Mesenchymal stem cell (in vitro differentiated cells and primary cell): ENCODE measurements at regions not wholly inside any gene's neighbourhood (a gene's known extent, or its start where the extent isn't known, plus 50 kb on each side); places are given as distances from the start of the nearest gene placed in this dataset.
"Not testable (repeated sequence)": the region's sequence is repeated elsewhere in the genome, so short reads cannot be mapped to it uniquely, and the experiment has no call there.

Source experiments
- DNase-seq: peaks from one replicate; pipeline ENCODE4 v3.0.0-alpha.2; 2013
- H2AFZ ChIP-seq: one replicate; pipeline ENCODE4 v1.6.1; 2013; ENCODE audit warnings: low read depth, mild to moderate bottlenecking, control low read depth, inconsistent platforms, low read length, moderate library complexity
- H2AK5ac ChIP-seq: 2 replicates; pipeline ENCODE4 v1.6.1; 2013; ENCODE audit warnings: low read length, moderate library complexity, mild to moderate bottlenecking, inconsistent platforms; ENCODE audit not compliant: severe bottlenecking
- H2BK120ac ChIP-seq: one replicate; pipeline ENCODE4 v1.6.1; 2013; ENCODE audit warnings: low read depth, mild to moderate bottlenecking, inconsistent platforms, low read length, moderate library complexity
- H2BK12ac ChIP-seq, 2 experiments: one replicate each; pipeline ENCODE4 v1.6.1; 2013; ENCODE audit warnings: inconsistent platforms in 2 of 2, low read length in 2 of 2, mild to moderate bottlenecking in 2 of 2, moderate library complexity in 2 of 2, control low read depth in 1 of 2
- H2BK15ac ChIP-seq: one replicate; pipeline ENCODE4 v1.6.1; 2013; ENCODE audit warnings: mild to moderate bottlenecking, low read depth, inconsistent platforms; ENCODE audit not compliant: poor library complexity, severe bottlenecking
- H2BK5ac ChIP-seq: 2 replicates; pipeline ENCODE4 v1.6.1; 2013; ENCODE audit warnings: low read depth, mild to moderate bottlenecking, low read length, control low read depth, inconsistent platforms; ENCODE audit not compliant: poor library complexity, severe bottlenecking
- H3K14ac ChIP-seq, 2 experiments: one replicate each; pipeline ENCODE4 v1.6.1; 2013; ENCODE audit warnings: inconsistent platforms in 2 of 2, low read length in 2 of 2, control low read depth in 1 of 2, mild to moderate bottlenecking in 1 of 2, moderate library complexity in 1 of 2
- H3K18ac ChIP-seq, 2 experiments: one replicate each; pipeline ENCODE4 v1.6.1; 2013; ENCODE audit warnings: inconsistent platforms in 2 of 2, low read length in 2 of 2, control low read depth in 1 of 2, low read depth in 1 of 2, mild to moderate bottlenecking in 1 of 2
- H3K23ac ChIP-seq, 2 experiments: one replicate each; pipeline ENCODE4 v1.6.1; 2013; ENCODE audit warnings: inconsistent platforms in 2 of 2, low read length in 2 of 2, mild to moderate bottlenecking in 2 of 2, moderate library complexity in 2 of 2, control low read depth in 1 of 2
- H3K27ac ChIP-seq: 2 replicates; pipeline ENCODE4 v1.5.1; 2013; ENCODE audit warnings: mild to moderate bottlenecking, moderate library complexity, low read length, control low read depth, inconsistent platforms; ENCODE audit not compliant: poor library complexity, severe bottlenecking
- H3K27me3 ChIP-seq, 2 experiments: 2 replicates each; pipeline versions ENCODE4 v1.6.1 to v1.7.0; 2013; ENCODE audit warnings: low read length in 2 of 2, mild to moderate bottlenecking in 2 of 2, moderate library complexity in 2 of 2, control low read depth in 1 of 2, inconsistent platforms in 1 of 2; ENCODE audit not compliant: control insufficient read depth in 1 of 2, insufficient read depth in 1 of 2
- H3K36me3 ChIP-seq, 2 experiments: 2 replicates each; pipeline versions ENCODE4 v1.6.1 to v1.7.0; 2013; ENCODE audit warnings: low read length in 2 of 2, control low read depth in 1 of 2, inconsistent platforms in 1 of 2, low read depth in 1 of 2, mild to moderate bottlenecking in 1 of 2; ENCODE audit not compliant: insufficient read depth in 2 of 2, control insufficient read depth in 1 of 2
- H3K4ac ChIP-seq, 2 experiments: one replicate each; pipeline ENCODE4 v1.6.1; 2013; ENCODE audit warnings: inconsistent platforms in 2 of 2, low read length in 2 of 2, mild to moderate bottlenecking in 2 of 2, moderate library complexity in 2 of 2, control low read depth in 1 of 2, low read depth in 1 of 2
- H3K4me1 ChIP-seq: 2 replicates; pipeline ENCODE4 v1.6.1; 2013; ENCODE audit warnings: low read depth, low read length, control low read depth; ENCODE audit not compliant: control insufficient read depth, insufficient read depth
- H3K4me2 ChIP-seq: 2 replicates; pipeline ENCODE4 v1.6.1; 2013; ENCODE audit warnings: low read length, mild to moderate bottlenecking, inconsistent platforms; ENCODE audit not compliant: poor library complexity, severe bottlenecking
- H3K4me3 ChIP-seq, 2 experiments: 2 replicates each; pipeline versions ENCODE4 v1.5.1 to v1.7.0; 2013; ENCODE audit warnings: low read length in 2 of 2, mild to moderate bottlenecking in 2 of 2, control low read depth in 1 of 2, low read depth in 1 of 2; ENCODE audit not compliant: insufficient read depth in 1 of 2
- H3K79me1 ChIP-seq: replicated peaks from 2 replicates; pipeline ENCODE4 v1.6.1; 2013; ENCODE audit warnings: mild to moderate bottlenecking, control low read depth, low read length, inconsistent platforms; ENCODE audit not compliant: poor library complexity, severe bottlenecking
- H3K9ac ChIP-seq: 2 replicates; pipeline ENCODE4 v1.7.0; 2013; ENCODE audit warnings: mild to moderate bottlenecking, low read length, moderate library complexity
- H3K9me3 ChIP-seq: 2 replicates; pipeline ENCODE4 v1.7.0; 2013; ENCODE audit warnings: mild to moderate bottlenecking, low read length; ENCODE audit not compliant: control insufficient read depth
- H4K8ac ChIP-seq: one replicate; pipeline ENCODE4 v1.6.1; 2013; ENCODE audit warnings: inconsistent platforms, mild to moderate bottlenecking, low read length, moderate library complexity
- H4K91ac ChIP-seq: one replicate; pipeline ENCODE4 v1.6.1; 2013; ENCODE audit warnings: mild to moderate bottlenecking, low read length, inconsistent platforms
- WGBS: methylation state at CpG from one replicate; pipeline ENCODE4 v1.1.7; 2013; ENCODE audit warnings: mixed read lengths; 5-methylcytosine and 5-hydroxymethylcytosine counted together

GRCh38 chr16:29153307-29153706, 168.5 kb downstream of the LAT start:
- 93% methylated on average over 15 of the region's 15 CpGs for WGBS
- not testable (repeated sequence) for H3K4me2 ChIP-seq, H3K9ac ChIP-seq

GRCh38 chr16:29152544-29153031, 167.7 kb downstream of the LAT start:
- not testable (repeated sequence) for H3K23ac ChIP-seq, H2AFZ ChIP-seq, H2BK15ac ChIP-seq, DNase-seq, H3K18ac ChIP-seq, H3K27ac ChIP-seq, H2BK12ac ChIP-seq, H2AK5ac ChIP-seq, H3K4ac ChIP-seq, H3K14ac ChIP-seq, H3K4me3 ChIP-seq, H3K9me3 ChIP-seq, H4K91ac ChIP-seq, H3K4me2 ChIP-seq, H3K9ac ChIP-seq, H4K8ac ChIP-seq, H3K27me3 ChIP-seq, H2BK5ac ChIP-seq, H2BK120ac ChIP-seq, H3K36me3 ChIP-seq, H3K79me1 ChIP-seq
- H3K4me1 ChIP-seq = peaks cover 17% of the 10 kb centered on the region
- WGBS = 90% methylated on average over 7 of the region's 12 CpGs

More at GRCh38 chr16:29153307-29153706, 168.5 kb downstream of the LAT start:
- H2AFZ ChIP-seq, H3K27me3 ChIP-seq, H2BK120ac ChIP-seq, H3K27ac ChIP-seq, H2AK5ac ChIP-seq, H3K9me3 ChIP-seq, H3K4me3 ChIP-seq, H3K36me3 ChIP-seq, H3K14ac ChIP-seq, H3K18ac ChIP-seq, H3K79me1 ChIP-seq, H4K91ac ChIP-seq, H2BK5ac ChIP-seq, DNase-seq, H4K8ac ChIP-seq, H2BK12ac ChIP-seq, H2BK15ac ChIP-seq, H3K4ac ChIP-seq, H3K23ac ChIP-seq: not testable (repeated sequence)
- H3K4me1 ChIP-seq = peaks cover 21% of the 10 kb centered on the region

GRCh38 chr16:29151317-29151716, 166.5 kb downstream of the LAT start:
- WGBS = 94% methylated on average over 12 of the region's 12 CpGs

GRCh38 chr16:29149912-29150311, 165.1 kb downstream of the LAT start:
- WGBS = 93% methylated on average over 12 of the region's 12 CpGs
- not testable (repeated sequence) for H3K27ac ChIP-seq, H3K9me3 ChIP-seq, H2BK15ac ChIP-seq, H3K9ac ChIP-seq, H3K79me1 ChIP-seq, H2AFZ ChIP-seq, H4K8ac ChIP-seq, H3K36me3 ChIP-seq, DNase-seq, H4K91ac ChIP-seq, H2AK5ac ChIP-seq, H3K4ac ChIP-seq, H3K4me1 ChIP-seq, H2BK120ac ChIP-seq, H3K27me3 ChIP-seq, H3K4me3 ChIP-seq, H2BK12ac ChIP-seq, H2BK5ac ChIP-seq, H3K23ac ChIP-seq, H3K18ac ChIP-seq, H3K4me2 ChIP-seq, H3K14ac ChIP-seq

More at GRCh38 chr16:29151317-29151716, 166.5 kb downstream of the LAT start:
- H2BK12ac ChIP-seq = no peak overlapping the region
- no peak overlapping the region for H3K4me3 ChIP-seq
- H2BK15ac ChIP-seq = no peak overlapping the region
- no peak overlapping the region for H3K18ac ChIP-seq
- no peak overlapping the region for H2AK5ac ChIP-seq
- H2AFZ ChIP-seq = no peak overlapping the region
- H3K4me1 ChIP-seq = peaks cover 10% of the 10 kb centered on the region
- no peaks in the 10 kb centered on the region for H3K36me3 ChIP-seq
- no peak overlapping the region for H3K4me2 ChIP-seq
- H2BK5ac ChIP-seq = no peak overlapping the region
- no peak overlapping the region for H3K23ac ChIP-seq
- H3K27me3 ChIP-seq = no peaks in the 10 kb centered on the region
- no peak for DNase-seq
- H3K9me3 ChIP-seq = no peaks in the 10 kb centered on the region
- no peak overlapping the region for H3K4ac ChIP-seq
- no peak overlapping the region for H4K8ac ChIP-seq
- H4K91ac ChIP-seq = peak overlapping the region; percentile 18
- no peak overlapping the region for H3K9ac ChIP-seq
- no peaks in the 10 kb centered on the region for H3K79me1 ChIP-seq
- H3K14ac ChIP-seq = no peak overlapping the region
- no peak overlapping the region for H2BK120ac ChIP-seq
- no peak overlapping the region for H3K27ac ChIP-seq
